GM11168 (cell line): ENCODE measurements at regions not wholly inside any gene's neighbourhood (a gene's known extent, or its start where the extent isn't known, plus 50 kb on each side); places are given as distances from the start of the nearest gene placed in this dataset.

Experiments used
- in situ Hi-C: fragments of 300-500 bp; cut with MboI; formaldehyde crosslinking; loops from one replicate; pipeline ENCODE4 v1.12.0; 2022; ENCODE audit warnings: low sequenced_read_pairs; ENCODE audit not compliant: unreplicated experiment

GRCh38 chr18:39531659-39532058 is 1966.1 kb upstream of the CELF4 start:
- in situ Hi-C loops, result no loop called here

GRCh38 chr18:39529358-39529757 is 1963.8 kb upstream of the CELF4 start:
- in situ Hi-C loops, result no loop called here

- in situ Hi-C loops, result no loop called here
These were observed 1961.9 kb upstream of the CELF4 start for GRCh38 chr18:39527465-39527864.

- in situ Hi-C loops, result no loop called here
These were observed 1958.8 kb upstream of the CELF4 start for GRCh38 chr18:39524370-39524769.

- in situ Hi-C loops, result no loop called here
These were observed 1957.7 kb upstream of the CELF4 start for GRCh38 chr18:39523281-39523680.

GRCh38 chr18:39521164-39521563 is 1955.6 kb upstream of the CELF4 start:
- in situ Hi-C loops, result no loop called here

GRCh38 chr18:39519741-39520140 is 1954.1 kb upstream of the CELF4 start:
- in situ Hi-C loops, result no loop called here

GRCh38 chr18:39515299-39515698 is 1949.7 kb upstream of the CELF4 start:
- in situ Hi-C loops, result no loop called here

- in situ Hi-C loops, result no loop called here
These were observed 1947.6 kb upstream of the CELF4 start for GRCh38 chr18:39513186-39513585.

GRCh38 chr18:39506581-39507330 is 1941.2 kb upstream of the CELF4 start:
- in situ Hi-C loops, result no loop called here

- in situ Hi-C loops, result no loop called here
These were observed 1934.7 kb upstream of the CELF4 start for GRCh38 chr18:39500306-39500705.

GRCh38 chr18:39497821-39498220 is 1932.2 kb upstream of the CELF4 start:
- in situ Hi-C loops, result no loop called here

GRCh38 chr18:39496986-39497385 is 1931.4 kb upstream of the CELF4 start:
- in situ Hi-C loops, result no loop called here

GRCh38 chr18:39494211-39494896 is 1928.8 kb upstream of the CELF4 start:
- in situ Hi-C loops, result no loop called here

- in situ Hi-C loops, result no loop called here
These were observed 1925.8 kb upstream of the CELF4 start for GRCh38 chr18:39491408-39491807.

- in situ Hi-C loops, result no loop called here
These were observed 1923.8 kb upstream of the CELF4 start for GRCh38 chr18:39489431-39489830.

- in situ Hi-C loops, result no loop called here
These were observed 1922.3 kb upstream of the CELF4 start for GRCh38 chr18:39487932-39488331.

GRCh38 chr18:39486268-39486667 is 1920.7 kb upstream of the CELF4 start:
- in situ Hi-C loops, result no loop called here

GRCh38 chr18:39485696-39486095 is 1920.1 kb upstream of the CELF4 start:
- in situ Hi-C loops, result no loop called here

GRCh38 chr18:39481281-39481680 is 1915.7 kb upstream of the CELF4 start:
- in situ Hi-C loops, result no loop called here

GRCh38 chr18:39480494-39481195 is 1915.0 kb upstream of the CELF4 start:
- in situ Hi-C loops, result no loop called here
